ENCODE measurements at regions not wholly inside any gene's neighbourhood (a gene's known extent, or its start where the extent isn't known, plus 50 kb on each side); places are given as distances from the start of the nearest gene placed in this dataset.

DNA sequence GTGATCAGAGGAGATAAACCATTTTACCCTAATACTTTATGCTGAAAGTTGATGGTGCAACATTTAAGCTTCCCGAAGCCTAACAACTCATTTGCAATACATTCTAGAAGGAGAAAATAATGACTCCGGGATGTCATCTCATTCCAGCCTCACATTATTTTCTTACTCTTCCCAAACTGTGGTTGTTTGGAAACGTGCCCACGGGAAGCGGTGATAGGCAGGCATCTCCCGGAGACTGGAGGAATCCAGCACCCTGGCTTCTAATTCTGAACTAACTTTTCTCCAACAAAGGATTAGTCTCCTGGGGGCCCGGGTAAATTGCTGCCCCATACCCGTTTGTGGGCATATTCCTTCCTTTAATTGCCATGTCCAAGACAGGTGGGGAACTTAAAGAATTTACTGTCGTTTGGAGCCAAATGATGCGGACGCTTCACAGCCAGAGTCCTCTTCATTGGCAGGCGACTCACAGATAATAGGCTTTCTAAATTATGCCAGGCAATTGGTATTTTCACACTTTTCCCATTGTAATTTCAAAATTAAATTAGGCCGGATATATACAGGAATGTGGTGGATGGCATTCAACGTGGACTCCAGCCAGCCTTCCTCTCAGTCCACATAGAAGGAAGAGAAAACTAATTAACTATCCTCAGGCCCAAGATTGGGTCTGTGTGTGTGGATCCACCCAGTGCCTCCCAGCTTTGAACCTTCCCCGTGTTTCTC, 278.1 kb downstream of the AJAP1 start:
- no peak for DNase-seq

DNA sequence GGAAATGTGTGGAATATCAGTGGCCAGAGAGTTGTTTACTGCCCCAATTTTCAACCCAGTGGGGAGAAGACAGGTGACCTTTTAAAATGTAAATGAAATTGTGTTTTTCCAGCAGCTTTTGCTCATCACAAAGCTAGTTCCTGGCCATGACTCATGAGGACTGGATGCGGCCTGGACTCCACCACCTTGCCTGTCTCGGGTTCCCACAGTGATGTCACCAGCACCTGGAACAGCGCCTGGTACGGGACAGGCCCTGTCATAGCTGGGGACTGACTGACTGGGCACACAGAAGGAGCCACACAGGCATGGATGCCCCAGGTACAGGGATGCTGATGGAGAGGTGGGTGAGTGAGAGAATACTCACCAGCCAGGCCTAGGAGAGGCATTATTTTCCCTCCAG, 277.1 kb downstream of the AJAP1 start:
- no peak for DNase-seq

DNA sequence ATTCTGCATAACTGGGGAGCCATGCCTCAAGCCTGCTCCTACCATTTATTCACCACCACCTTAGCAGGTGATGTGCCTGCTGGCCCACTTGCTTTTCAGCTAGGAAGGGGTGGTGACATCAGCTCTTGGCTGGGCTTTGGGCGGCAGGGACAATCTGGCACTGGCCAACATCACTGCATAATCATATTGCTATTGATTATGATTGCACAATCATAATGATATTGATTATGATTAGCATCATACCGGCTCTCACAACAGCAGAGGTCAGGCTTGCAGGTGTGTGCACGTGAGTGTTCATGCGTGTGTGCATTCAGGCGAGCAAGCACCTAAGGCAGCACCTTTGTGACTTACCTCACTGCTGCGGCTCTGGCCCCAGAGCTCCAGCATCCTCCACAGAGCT, 273.8 kb downstream of the AJAP1 start:
- no peak for DNase-seq

DNA sequence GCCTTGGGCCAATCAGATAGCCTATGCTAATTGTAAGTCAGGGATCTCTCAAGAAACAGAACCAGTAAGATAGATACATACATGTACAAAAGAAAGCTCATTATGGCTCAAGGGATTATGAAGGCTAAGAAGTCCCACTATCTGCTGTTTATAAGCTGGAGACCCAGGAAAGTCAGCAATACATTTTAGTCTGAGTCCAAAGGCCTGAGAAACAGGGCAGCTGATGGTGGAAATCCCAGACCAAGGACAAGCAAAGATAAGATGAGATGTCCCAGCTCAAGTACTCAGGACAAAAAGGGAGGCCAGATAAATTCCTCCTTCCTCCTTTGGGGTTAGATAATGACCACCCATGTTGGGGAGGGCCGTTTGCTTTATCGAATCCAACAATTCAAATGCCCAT, 269.9 kb downstream of the AJAP1 start:
- DNase-seq, result no peak

DNA sequence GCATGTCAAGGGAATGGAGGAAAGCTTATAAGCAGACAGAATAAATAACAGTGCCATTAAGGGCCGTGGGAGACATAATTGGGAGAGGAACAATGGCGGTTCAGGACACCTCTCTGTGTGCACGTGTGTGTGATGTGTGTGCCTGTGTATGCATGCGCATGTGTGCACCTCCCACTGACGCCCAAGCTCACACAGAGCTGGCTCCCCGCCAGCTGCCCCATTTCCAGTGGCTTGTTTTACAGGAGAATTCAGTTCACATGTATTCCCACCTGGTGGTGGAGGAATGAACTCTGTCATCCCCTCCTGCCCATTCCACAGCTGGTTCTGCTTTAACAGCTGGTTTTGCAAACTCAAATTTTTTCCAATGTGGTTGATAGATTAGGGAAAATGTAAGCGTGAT, 262.2 kb downstream of the AJAP1 start:
- DNase-seq, result peak; percentile 52

DNA sequence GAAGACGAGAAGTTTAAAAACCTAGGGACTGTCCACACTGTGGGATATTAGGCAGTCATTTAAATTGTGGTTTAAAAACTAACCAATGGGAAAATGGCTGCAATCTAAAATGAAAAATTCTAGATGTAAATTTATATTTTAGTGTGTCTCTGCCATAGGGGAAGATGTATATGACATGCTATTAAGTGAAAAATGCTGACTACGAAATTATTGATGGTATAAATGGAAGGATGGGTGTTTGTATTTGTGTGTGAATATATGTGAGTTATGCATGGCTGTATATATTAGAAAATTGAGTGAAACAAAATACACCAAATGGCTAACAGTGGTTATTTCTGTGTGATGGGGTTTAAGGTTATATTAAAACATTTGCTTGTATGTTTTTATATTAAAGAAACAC, 260.7 kb downstream of the AJAP1 start:
- DNase-seq, result no peak

DNA sequence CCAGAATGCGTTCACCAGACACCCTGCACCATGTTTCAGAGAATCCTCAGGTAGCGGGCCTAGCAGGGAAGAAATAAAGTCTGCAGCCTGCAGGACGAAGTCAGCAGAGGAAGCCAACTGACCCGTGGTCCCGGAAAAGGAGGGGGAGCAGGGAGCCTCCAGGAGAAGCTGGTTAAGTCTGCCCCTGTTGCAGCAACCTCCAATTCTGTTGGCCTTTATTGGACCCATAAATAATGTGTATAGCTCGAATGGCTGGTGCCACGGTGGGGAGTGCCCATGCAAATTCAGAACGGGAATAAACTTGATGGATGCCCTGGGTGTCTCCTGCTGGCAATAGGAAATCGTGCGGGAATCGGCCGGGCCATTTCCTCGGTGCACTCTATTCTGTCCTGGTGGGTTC, 254.1 kb downstream of the AJAP1 start:
- no peak for DNase-seq

DNA sequence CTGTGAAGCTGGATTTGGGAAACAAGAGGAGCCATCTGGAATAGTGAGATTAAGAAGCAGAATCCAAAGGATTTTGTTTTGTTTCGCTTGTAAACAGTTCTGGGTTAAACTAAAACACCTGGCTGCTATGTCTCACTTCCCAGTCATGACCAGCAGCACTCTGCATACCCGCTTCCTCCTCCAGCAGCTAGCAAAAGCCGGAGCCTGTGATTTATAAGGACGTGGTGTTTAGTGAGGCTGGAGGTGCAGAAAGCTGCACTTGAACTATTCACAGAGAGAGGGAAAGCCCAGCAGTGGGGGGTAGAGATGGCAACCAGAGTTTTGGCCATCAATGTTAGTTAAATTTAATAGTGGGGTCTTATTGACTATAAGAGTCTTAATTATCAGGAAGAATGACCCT, 240.2 kb downstream of the AJAP1 start:
- DNase-seq, result no peak

DNA sequence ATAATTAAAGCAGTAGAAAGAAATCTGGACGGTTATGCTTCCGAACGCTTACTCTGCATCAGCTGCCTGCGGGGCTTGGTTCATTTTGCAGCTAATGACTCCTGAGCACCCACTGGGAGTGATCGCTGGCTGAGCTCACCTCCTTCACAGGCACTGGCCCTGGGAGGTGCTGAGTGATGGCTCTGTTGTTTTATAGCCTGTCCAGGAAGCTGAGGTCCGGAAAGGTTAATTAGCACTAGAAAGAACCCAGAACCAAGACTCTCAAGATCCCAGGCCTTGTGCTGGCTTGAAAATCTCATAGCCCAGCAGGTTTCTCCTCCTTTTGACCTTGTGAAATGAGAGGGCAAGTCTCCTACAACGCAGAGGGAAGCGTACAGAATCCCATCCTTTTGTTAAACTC, 226.2 kb downstream of the AJAP1 start:
- no peak for DNase-seq

DNA sequence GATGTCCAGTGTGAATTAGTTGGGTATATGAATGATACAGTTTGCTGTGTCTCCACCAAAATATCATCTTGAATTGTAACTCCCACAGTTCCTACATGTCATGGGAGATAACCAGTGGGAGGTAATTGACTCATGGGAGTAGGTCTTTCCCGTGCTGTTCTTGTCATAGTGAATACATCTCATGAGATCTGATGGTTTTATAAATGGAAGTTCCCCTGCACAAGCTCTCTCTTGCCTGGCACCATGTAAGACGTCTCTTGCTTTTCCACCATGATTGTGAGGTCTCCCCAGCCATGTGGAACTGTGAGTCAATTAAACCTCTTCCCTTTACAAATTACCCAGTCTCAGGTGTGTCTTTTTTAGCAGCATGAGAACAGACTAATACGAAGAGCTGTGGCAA, 223.0 kb downstream of the AJAP1 start:
- DNase-seq, result no peak

DNA sequence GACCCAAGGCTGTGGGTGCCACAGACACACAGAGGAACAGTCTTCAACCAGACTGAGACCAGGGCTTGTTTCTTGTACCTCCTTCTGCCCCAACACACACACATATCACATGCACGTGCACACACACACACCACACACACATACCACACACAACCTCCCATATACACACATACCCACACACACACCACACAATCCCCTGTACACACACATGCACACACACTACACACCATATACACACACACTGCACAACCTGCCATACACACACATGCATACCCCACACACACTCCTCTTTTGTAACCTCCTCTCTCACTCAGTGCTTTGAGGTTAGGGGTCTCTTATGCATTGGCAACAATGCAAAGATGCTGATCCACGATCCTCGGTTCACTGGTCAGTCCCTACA, 217.0 kb downstream of the AJAP1 start:
- no peak for DNase-seq

DNA sequence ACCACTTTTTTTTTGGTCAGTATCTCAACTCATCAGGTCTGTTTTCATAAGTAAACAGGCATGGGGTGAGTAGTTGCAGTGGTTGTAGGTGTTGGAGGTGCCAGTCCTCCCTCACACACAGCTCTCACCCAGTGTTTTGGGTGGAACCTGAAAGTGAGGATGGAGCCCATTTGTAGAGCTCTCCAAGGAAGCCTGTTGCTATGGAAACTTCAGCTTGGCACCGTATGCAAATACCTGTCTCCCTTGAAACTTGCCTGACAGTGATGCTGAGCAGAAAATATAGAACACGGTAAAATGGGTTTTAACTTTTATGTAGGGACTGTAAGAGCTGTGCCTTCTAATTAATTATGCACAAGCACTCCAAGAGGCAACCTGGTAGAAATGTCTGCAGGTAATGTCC, 214.1 kb downstream of the AJAP1 start:
- DNase-seq, result no peak

DNA sequence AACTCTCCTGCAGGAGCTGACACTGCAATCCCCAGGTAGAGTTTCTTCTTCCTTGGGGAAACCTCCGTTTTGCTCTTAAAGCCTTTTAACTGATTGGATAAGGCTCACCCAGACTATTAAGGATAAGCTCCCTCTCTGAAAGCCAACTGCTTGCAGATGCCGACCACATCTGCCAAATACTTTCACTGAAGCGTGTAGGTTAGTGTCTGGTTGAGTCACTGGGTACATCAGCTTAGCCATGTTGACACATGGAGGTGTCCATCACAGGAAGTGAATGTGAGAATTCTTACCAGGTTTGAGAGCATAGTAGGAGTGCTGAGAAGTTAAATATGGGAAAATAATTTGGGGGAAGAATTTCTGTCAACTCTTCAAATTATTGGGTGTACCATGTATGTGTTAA, 202.0 kb downstream of the AJAP1 start:
- no peak for DNase-seq

DNA sequence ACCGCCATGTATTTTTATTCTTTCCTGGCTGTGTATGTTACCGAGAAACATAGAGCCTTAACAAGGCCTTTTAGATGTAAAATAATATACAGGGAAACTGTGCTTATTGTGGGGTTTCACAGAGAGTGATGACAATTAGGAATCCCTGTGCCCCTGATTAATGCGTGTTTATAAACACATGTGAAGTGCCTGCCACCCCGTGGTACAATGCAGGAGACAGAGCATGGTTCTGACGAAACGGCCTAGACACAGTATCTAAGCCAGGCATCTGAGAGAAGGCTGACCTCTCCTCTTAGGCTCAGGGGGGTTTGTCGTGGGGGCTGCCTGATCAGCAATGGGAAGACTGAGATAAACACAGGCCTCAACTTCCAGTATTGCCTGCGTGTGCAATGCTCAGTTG, 200.0 kb downstream of the AJAP1 start:
- DNase-seq, result no peak

DNA sequence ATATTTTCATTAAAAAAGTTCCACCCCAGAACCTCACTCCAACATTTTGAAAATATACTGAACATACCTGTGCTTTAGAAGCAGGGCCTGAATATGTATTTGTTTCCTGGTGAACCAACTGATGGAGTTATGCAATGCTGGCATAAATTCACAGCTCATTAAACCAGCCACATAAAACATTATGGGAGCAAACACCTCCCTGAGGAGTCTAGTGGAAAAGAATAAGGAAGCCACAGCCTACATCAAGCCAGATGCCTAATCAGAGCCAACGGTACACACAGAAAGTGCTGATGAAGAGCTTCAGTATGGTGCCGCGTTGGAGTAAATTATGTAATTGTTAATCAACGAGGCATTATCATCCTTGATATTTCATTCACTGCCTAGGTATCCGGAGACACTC, 199.5 kb downstream of the AJAP1 start:
- no peak for DNase-seq

DNA sequence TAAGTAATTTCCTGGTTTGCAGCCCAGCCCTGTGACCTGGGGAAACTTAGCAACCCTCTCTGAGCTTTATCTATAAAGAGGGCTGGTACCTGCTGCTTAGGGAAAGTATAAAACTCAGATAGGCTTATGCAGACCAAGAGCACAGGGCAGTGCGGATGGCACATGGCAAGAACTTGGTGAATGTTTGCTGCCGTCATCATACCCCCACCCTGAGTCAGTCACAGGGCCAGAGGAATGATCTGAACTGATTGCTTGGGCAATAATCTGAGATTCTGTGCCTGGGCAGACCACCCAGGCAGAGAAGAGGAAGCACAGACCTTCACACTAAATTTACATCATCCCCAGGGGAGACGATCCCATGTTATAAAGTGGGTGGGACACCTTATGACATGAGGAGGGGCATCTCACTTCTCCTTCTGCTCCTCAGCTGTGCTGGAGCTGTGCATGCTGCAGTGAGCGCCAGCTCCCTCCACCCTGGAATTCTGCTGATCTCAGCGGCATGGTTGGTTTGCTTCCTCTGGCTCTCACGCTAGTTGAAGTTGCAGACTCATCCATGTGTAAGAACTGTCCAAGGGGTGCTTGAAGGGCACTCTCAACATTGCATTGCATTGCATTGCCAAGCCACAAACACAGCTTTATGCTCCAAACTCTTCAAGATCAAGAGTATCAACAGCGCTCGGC, 197.1 kb downstream of the AJAP1 start:
- DNase-seq, result no peak

DNA sequence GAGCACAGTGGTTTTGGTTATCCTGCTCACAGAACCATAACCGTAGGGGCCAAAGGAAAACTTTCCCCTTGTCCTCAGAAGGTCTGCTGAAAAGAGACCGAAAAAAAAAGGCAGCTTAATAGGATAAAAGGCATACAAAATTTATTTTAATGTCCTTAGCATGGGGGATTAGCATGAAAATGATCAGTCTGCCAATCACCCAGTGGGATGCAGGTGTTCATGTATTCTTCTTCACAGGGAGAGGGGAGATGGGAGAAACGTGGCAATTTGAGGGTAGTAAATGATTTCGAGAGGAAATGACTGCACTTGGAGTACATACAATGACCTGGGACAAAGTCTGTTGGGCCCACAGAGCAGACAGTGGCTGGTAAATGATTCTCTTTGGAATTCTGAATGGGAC, 194.0 kb downstream of the AJAP1 start:
- no peak for DNase-seq

DNA sequence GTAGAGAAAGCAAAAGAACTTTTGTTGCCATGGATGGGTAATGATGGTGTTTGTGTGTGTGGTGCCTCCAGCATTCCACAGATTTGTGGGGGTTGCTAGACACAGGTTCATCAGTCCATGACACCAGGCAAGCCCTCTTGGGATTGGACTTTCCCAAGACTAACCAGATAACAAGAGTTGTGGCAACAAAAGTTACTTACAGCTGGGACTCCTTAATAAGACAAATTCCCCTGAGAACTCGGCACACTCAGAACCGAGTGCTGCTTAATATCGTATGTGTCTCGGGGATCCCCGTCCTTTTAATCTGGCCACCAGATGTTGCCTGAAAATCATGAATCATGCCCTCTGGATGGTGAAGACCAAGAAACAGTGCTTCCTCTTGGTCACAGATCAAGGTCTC, 193.3 kb downstream of the AJAP1 start:
- no peak for DNase-seq
